Right forelimb (tissue), 1 donor: ENCODE measurements at regions not wholly inside any gene's neighbourhood (a gene's known extent, or its start where the extent isn't known, plus 50 kb on each side); places are given as distances from the start of the nearest gene placed in this dataset.
A peak's percentile ranks its signal among the peaks of the same experiment; 100 is the strongest.
"Not testable (repeated sequence)": the region's sequence is repeated elsewhere in the genome, so short reads cannot be mapped to it uniquely, and the experiment has no call there.

Experiments
- DNase-seq: peaks from one replicate; pipeline ENCODE4 v3.0.0-alpha.2; 2018

- no peak for DNase-seq
These were observed 97.9 kb downstream of the PLCE1 start for GRCh38 chr10:94091649-94092048.

- DNase-seq, result no peak
These were observed 99.1 kb downstream of the PLCE1 start for GRCh38 chr10:94092848-94093247.

GRCh38 chr10:94093286-94093905, 99.7 kb downstream of the PLCE1 start:
- no peak for DNase-seq

- DNase-seq, result no peak
These were observed 100.8 kb downstream of the PLCE1 start for GRCh38 chr10:94094540-94094939.

- no peak for DNase-seq
These were observed 103.9 kb downstream of the PLCE1 start for GRCh38 chr10:94097656-94098055.

GRCh38 chr10:94098896-94099295, 105.2 kb downstream of the PLCE1 start:
- DNase-seq, result no peak

- DNase-seq, result no peak
These were observed 108.2 kb downstream of the PLCE1 start for GRCh38 chr10:94101894-94102293.

- no peak for DNase-seq
These were observed 108.7 kb downstream of the PLCE1 start for GRCh38 chr10:94102436-94102835.

GRCh38 chr10:94103192-94103591, 109.5 kb downstream of the PLCE1 start:
- DNase-seq, result no peak

GRCh38 chr10:94103801-94104221, 110.1 kb downstream of the PLCE1 start:
- DNase-seq, result peak; percentile 50

GRCh38 chr10:94104316-94105000, 110.7 kb downstream of the PLCE1 start:
- DNase-seq, result no peak

- DNase-seq, result no peak
These were observed 111.5 kb downstream of the PLCE1 start for GRCh38 chr10:94105226-94105625.

GRCh38 chr10:94107191-94107590, 113.5 kb downstream of the PLCE1 start:
- no peak for DNase-seq

GRCh38 chr10:94108200-94108599, 114.5 kb downstream of the PLCE1 start:
- no peak for DNase-seq

- DNase-seq, result no peak
These were observed 117.6 kb downstream of the PLCE1 start for GRCh38 chr10:94111367-94111766.

- DNase-seq, result no peak
These were observed 118.6 kb downstream of the PLCE1 start for GRCh38 chr10:94112321-94112720.

- no peak for DNase-seq
These were observed 122.0 kb downstream of the PLCE1 start for GRCh38 chr10:94115725-94116124.

- DNase-seq, result no peak
These were observed 123.1 kb downstream of the PLCE1 start for GRCh38 chr10:94116848-94117247.

GRCh38 chr10:94122211-94122610, 128.5 kb downstream of the PLCE1 start:
- no peak for DNase-seq

GRCh38 chr10:94123258-94123995, 129.7 kb downstream of the PLCE1 start:
- DNase-seq, result no peak

GRCh38 chr10:94124147-94124546, 130.4 kb downstream of the PLCE1 start:
- DNase-seq, result not testable (repeated sequence)

GRCh38 chr10:94125268-94125667, 131.5 kb downstream of the PLCE1 start:
- not testable (repeated sequence) for DNase-seq

GRCh38 chr10:94125856-94126255, 132.1 kb downstream of the PLCE1 start:
- DNase-seq, result no peak
